ENCODE measurements at regions not wholly inside any gene's neighbourhood (a gene's known extent, or its start where the extent isn't known, plus 50 kb on each side); places are given as distances from the start of the nearest gene placed in this dataset.

- Histone ChIP-seq H3K9ac (ENCODE audit: extremely low read depth, insufficient read length, low read length) (no peak overlapping the region), H4K20me1 (ENCODE audit: control insufficient read depth, insufficient read depth, insufficient read length) (no peaks in the 10 kb centered on the region), H2BK15ac (ENCODE audit: low read depth, low read length) (no peak overlapping the region), H4K91ac (ENCODE audit: insufficient read length, low read depth, low read length) (no peak overlapping the region), H3T11ph (ENCODE audit: low read length) (no peak overlapping the region), H2BK20ac (ENCODE audit: low read depth, low read length, poor library complexity, severe bottlenecking) (no peak overlapping the region), H3K4me2 (ENCODE audit: insufficient read depth, insufficient read length, low read length) (no peak overlapping the region), H2BK120ac (ENCODE audit: low read depth, low read length, poor library complexity, severe bottlenecking) (no peak overlapping the region), H3K79me1 (ENCODE audit: insufficient read depth, low read depth, low read length, poor library complexity, severe bottlenecking) (no peaks in the 10 kb centered on the region), H3K56ac (ENCODE audit: insufficient read length, low read depth, low read length) (no peak overlapping the region), H3K23ac (ENCODE audit: insufficient read length, low read depth, low read length) (no peak overlapping the region), H3K4ac (ENCODE audit: low read depth, low read length) (no peak overlapping the region), H3K14ac (ENCODE audit: insufficient read depth, low read length) (no peak overlapping the region), H2AFZ (ENCODE audit: low read length) (no peak overlapping the region), H3K23me2 (ENCODE audit: insufficient read length, low read depth, low read length, poor library complexity, severe bottlenecking) (no peaks in the 10 kb centered on the region), H3K4me1 (ENCODE audit: insufficient read depth, low read length) (no peaks in the 10 kb centered on the region), H3K79me2 (ENCODE audit: insufficient read depth, low read length) (no peaks in the 10 kb centered on the region), H2BK5ac (ENCODE audit: insufficient read length, low read length) (no peak overlapping the region), H3K27ac (ENCODE audit: insufficient read length, low read depth, low read length) (no peak overlapping the region), H2BK12ac (ENCODE audit: insufficient read length, low read depth, low read length) (no peak overlapping the region), H3K9me3 (ENCODE audit: control insufficient read depth, low read depth, low read length) (no peaks in the 10 kb centered on the region), H2AK5ac (ENCODE audit: insufficient read length, low read length) (no peak overlapping the region), H4K5ac (ENCODE audit: insufficient read length, low read depth, low read length) (no peak overlapping the region), H4K8ac (replicated peaks; ENCODE audit: insufficient read length, low read depth, low read length) (no peak overlapping the region), H3K27me3 (ENCODE audit: insufficient read depth, low read length) (no peaks in the 10 kb centered on the region), H3K18ac (ENCODE audit: insufficient read length, low read depth, low read length) (no peak overlapping the region)
- no peak for TF ChIP-seq CTCF (conservative IDR thresholded peaks at IDR 0.05)
- no peaks in the 10 kb centered on the region for H3K27me3 Mint-ChIP-seq (ENCODE audit: low read depth)
- no CpG with 5 or more reads among the region's 3 CpGs for WGBS (ENCODE audit: extremely low coverage, insufficient read length, low lambda C conversion rate)
- no peaks in the 10 kb centered on the region for H3K36me3 Mint-ChIP-seq (ENCODE audit: insufficient read depth in 1 of 3, low read depth in 3 of 3)
- H3K4me1 Mint-ChIP-seq = peaks cover 19 to 20% of the 10 kb centered on the region in 2 experiments
- no peak overlapping the region; a peak in 1 of 7 replicates for H3K27ac Mint-ChIP-seq
- no peak for DNase-seq
- no peaks in the 10 kb centered on the region for H3K9me3 Mint-ChIP-seq
- no peak overlapping the region for H3K4me3 Mint-ChIP-seq
Measured at GRCh38 chr6:145349950-145350510, 385.3 kb downstream of the EPM2A start.

All from H9 (cell line).